ENCODE measurements at regions not wholly inside any gene's neighbourhood (a gene's known extent, or its start where the extent isn't known, plus 50 kb on each side); places are given as distances from the start of the nearest gene placed in this dataset.

GRCh38 chr4:73690051-73690738 is 50.2 kb upstream of the CXCL8 start:
- in situ Hi-C loops (cut with HindIII; ENCODE audit: low sequenced_read_pairs): no loop called here
- TF ChIP-seq, protein P1, sequence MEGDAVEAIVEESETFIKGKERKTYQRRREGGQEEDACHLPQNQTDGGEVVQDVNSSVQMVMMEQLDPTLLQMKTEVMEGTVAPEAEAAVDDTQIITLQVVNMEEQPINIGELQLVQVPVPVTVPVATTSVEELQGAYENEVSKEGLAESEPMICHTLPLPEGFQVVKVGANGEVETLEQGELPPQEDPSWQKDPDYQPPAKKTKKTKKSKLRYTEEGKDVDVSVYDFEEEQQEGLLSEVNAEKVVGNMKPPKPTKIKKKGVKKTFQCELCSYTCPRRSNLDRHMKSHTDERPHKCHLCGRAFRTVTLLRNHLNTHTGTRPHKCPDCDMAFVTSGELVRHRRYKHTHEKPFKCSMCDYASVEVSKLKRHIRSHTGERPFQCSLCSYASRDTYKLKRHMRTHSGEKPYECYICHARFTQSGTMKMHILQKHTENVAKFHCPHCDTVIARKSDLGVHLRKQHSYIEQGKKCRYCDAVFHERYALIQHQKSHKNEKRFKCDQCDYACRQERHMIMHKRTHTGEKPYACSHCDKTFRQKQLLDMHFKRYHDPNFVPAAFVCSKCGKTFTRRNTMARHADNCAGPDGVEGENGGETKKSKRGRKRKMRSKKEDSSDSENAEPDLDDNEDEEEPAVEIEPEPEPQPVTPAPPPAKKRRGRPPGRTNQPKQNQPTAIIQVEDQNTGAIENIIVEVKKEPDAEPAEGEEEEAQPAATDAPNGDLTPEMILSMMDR (IDR thresholded peaks at IDR 0.05; ENCODE audit: low read depth, low read length): no peak
- DNase-seq (ENCODE audit: low read depth, low spot score): no peak
- H3K4me3 ChIP-seq (ENCODE audit: low read depth, low read length): no peak overlapping the region
